Hepatocyte (in vitro differentiated cells): ENCODE measurements at regions not wholly inside any gene's neighbourhood (a gene's known extent, or its start where the extent isn't known, plus 50 kb on each side); places are given as distances from the start of the nearest gene placed in this dataset.
"Not testable (repeated sequence)": the region's sequence is repeated elsewhere in the genome, so short reads cannot be mapped to it uniquely, and the experiment has no call there.

ENCODE experiments used
- DNase-seq: peaks from one replicate; pipeline ENCODE4 v3.0.0-alpha.2; 2016; ENCODE audit warnings: low spot score
- H2AFZ ChIP-seq: fragments of 200-600 bp; sonication (generic); 2 replicates; pipeline ENCODE4 v1.6.0; 2016; ENCODE audit warnings: antibody characterized with exemption, mild to moderate bottlenecking
- H3K27ac ChIP-seq: fragments of 200-600 bp; sonication (generic); 2 replicates; pipeline ENCODE4 v1.5.1; 2016; ENCODE audit warnings: mild to moderate bottlenecking
- H3K27me3 ChIP-seq: fragments of 200-600 bp; sonication (generic); 2 replicates; pipeline ENCODE4 v1.6.1; 2016
- H3K36me3 ChIP-seq: fragments of 200-600 bp; sonication (generic); replicated peaks from 2 replicates; pipeline ENCODE4 v1.5.1; 2016; ENCODE audit warnings: low read depth; ENCODE audit not compliant: insufficient read depth
- H3K4me1 ChIP-seq: fragments of 200-600 bp; sonication (generic); 2 replicates; pipeline ENCODE4 v1.5.1; 2016; ENCODE audit warnings: mild to moderate bottlenecking, moderate library complexity; ENCODE audit not compliant: insufficient read depth
- H3K4me2 ChIP-seq: fragments of 200-600 bp; sonication (generic); 2 replicates; pipeline ENCODE4 v1.6.0; 2016
- H3K4me3 ChIP-seq: fragments of 200-600 bp; sonication (generic); 2 replicates; pipeline ENCODE4 v1.5.1; 2016; ENCODE audit warnings: mild to moderate bottlenecking
- H3K79me2 ChIP-seq: fragments of 200-600 bp; sonication (generic); 2 replicates; pipeline ENCODE4 v1.6.0; 2017; ENCODE audit warnings: mild to moderate bottlenecking
- H3K9me2 ChIP-seq: fragments of 200-600 bp; sonication (generic); replicated peaks from 2 replicates; pipeline ENCODE4 v1.6.0; 2017; ENCODE audit warnings: mild to moderate bottlenecking; ENCODE audit not compliant: insufficient read depth
- H3K9me3 ChIP-seq: fragments of 200-600 bp; sonication (generic); 2 replicates; pipeline ENCODE4 v1.5.1; 2016; ENCODE audit warnings: low read depth, mild to moderate bottlenecking
- H4K20me1 ChIP-seq: fragments of 200-600 bp; sonication (generic); 2 replicates; pipeline ENCODE4 v1.6.0; 2016; ENCODE audit warnings: mild to moderate bottlenecking; ENCODE audit not compliant: insufficient read depth, poor library complexity, severe bottlenecking
- EZH2 ChIP-seq: fragments of 200-600 bp; sonication (generic); IDR thresholded peaks from 2 replicates; pipeline ENCODE4 v1.6.1; 2016; ENCODE audit warnings: antibody characterized with exemption, mild to moderate bottlenecking, borderline replicate concordance
- EZH2phosphoT487 ChIP-seq: fragments of 200-600 bp; sonication (generic); IDR thresholded peaks from one replicate; pipeline ENCODE4 v1.6.1; 2018; ENCODE audit warnings: antibody characterized with exemption, mild to moderate bottlenecking, low read depth, moderate library complexity; ENCODE audit not compliant: unreplicated experiment, severe bottlenecking
- WGBS: methylation state at CpG from one replicate; pipeline ENCODE4 v1.1.6; 2016; ENCODE audit warnings: low lambda C conversion rate; ENCODE audit errors: missing lambda C conversion rate; 5-methylcytosine and 5-hydroxymethylcytosine counted together
- TF ChIP-seq, protein P1 (sequence below): fragments of 200-600 bp; sonication (generic); IDR thresholded peaks from 2 replicates; pipeline ENCODE4 v1.5.1; 2016; ENCODE audit warnings: antibody characterized with exemption, mild to moderate bottlenecking; ENCODE audit not compliant: poor library complexity

DNA sequence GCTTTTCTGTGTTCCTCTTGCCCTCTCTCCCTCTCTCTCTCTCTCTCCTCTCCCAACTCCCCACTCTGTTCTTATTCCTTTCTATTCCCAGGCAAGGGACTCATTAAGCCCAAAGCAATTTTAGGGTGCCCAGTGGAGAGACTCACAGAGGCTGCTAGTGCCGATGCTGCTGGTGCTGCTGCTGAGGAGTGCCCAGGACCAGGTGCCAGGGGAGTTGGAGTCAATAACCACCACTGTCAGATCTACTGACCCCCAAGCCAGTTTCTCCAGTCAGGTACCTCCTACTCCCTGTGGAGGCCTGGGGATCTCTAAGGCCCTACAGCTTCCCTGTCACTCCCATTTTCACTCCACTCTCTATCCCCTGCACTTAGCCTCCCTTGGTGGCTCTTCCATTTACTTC is 54.2 kb upstream of the LAS1L start:
- Histone ChIP-seq H2AFZ (no peak overlapping the region), H3K27me3 (no peaks in the 10 kb centered on the region), H3K9me3 (no peaks in the 10 kb centered on the region), H4K20me1 (no peaks in the 10 kb centered on the region), H3K9me2 (no peaks in the 10 kb centered on the region), H3K4me3 (no peak overlapping the region), H3K4me2 (no peak overlapping the region), H3K36me3 (no peaks in the 10 kb centered on the region), H3K4me1 (no peaks in the 10 kb centered on the region), H3K27ac (peak overlapping the region; percentile 78), H3K79me2 (no peaks in the 10 kb centered on the region)
- no peak for TF ChIP-seq EZH2
- no peak for TF ChIP-seq EZH2phosphoT487
- TF ChIP-seq, protein P1, sequence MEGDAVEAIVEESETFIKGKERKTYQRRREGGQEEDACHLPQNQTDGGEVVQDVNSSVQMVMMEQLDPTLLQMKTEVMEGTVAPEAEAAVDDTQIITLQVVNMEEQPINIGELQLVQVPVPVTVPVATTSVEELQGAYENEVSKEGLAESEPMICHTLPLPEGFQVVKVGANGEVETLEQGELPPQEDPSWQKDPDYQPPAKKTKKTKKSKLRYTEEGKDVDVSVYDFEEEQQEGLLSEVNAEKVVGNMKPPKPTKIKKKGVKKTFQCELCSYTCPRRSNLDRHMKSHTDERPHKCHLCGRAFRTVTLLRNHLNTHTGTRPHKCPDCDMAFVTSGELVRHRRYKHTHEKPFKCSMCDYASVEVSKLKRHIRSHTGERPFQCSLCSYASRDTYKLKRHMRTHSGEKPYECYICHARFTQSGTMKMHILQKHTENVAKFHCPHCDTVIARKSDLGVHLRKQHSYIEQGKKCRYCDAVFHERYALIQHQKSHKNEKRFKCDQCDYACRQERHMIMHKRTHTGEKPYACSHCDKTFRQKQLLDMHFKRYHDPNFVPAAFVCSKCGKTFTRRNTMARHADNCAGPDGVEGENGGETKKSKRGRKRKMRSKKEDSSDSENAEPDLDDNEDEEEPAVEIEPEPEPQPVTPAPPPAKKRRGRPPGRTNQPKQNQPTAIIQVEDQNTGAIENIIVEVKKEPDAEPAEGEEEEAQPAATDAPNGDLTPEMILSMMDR: no peak
- WGBS: 90% methylated on average over 1 of the region's 1 CpG
- no peak for DNase-seq

DNA sequence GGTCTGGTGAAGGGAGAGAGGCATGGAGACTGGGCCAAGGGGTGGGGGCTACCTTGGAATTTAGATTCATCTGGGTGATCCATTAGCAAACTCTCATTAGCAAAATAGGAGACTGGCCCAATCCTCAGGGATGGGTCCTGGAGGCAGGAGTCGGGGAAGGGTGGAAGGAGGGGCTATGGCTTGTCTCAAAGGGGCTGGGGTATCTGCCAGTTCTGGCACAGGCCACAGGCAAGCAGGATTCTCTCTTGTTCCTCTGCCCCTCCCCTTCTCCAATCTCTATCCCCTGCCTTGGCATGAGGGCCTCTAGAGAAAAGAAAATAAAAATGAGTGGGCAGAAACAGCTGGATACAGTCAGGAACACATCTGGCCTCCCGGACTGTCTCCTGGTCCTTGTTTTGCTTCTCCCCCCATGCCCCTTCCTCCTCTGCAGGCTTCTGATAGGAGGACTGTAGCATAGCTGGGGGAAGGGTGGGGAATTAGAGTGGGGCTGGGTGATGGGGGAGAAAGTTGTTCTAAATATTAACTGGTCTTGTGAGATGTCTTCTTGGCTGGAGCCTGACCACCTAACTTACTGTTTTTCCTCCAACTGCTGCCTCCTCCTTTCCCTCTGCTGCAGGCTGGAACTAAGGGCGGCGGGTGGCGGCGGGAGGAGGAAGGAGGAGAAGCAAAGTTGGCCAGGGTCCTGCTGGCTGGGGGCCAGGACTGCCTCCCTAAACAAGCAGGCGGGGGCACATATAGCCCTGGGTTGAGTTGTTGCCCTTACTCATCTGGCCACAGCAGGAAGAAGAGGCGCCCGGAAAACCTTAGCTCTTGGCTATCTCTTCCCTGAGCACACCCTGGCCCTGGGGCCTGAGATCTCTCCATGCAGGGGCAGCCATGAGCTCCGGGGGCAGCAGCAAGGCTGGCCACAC is 53.3 kb upstream of the LAS1L start:
- Histone ChIP-seq H3K4me3 (no peak overlapping the region), H4K20me1 (no peaks in the 10 kb centered on the region), H3K27me3 (no peaks in the 10 kb centered on the region), H3K4me1 (no peaks in the 10 kb centered on the region), H3K36me3 (no peaks in the 10 kb centered on the region), H3K27ac (peak overlapping the region; percentile 78), H3K79me2 (no peaks in the 10 kb centered on the region), H2AFZ (no peak overlapping the region), H3K9me2 (no peaks in the 10 kb centered on the region), H3K9me3 (no peaks in the 10 kb centered on the region), H3K4me2 (peak overlapping the region; percentile 53)
- DNase-seq: peak; percentile 58
- 68% methylated on average over 10 of the region's 10 CpGs for WGBS
- TF ChIP-seq, protein P1: no peak
- TF ChIP-seq EZH2: no peak
- no peak for TF ChIP-seq EZH2phosphoT487

DNA sequence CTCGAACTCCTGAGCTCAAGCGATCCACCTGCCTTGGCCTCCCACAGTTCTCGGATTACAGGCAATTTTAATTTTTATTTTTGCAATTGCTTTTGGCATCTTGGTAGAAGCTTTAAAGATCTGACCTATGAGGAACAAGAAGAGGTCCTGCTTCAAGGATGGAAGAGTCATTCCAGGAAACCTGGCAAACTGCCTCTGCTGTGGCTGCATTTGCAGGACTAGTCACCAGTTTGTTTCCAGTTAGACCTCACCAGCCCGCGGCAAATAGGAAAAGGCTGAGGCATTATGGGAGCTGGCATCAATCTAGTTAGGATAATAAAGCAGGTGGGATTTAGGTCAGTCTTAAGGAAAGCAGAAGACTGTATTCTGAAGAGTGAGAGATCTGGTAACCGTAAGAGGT is 51.9 kb upstream of the LAS1L start:
- no peak overlapping the region for H3K4me3 ChIP-seq
- H3K27me3 ChIP-seq: no peaks in the 10 kb centered on the region
- H2AFZ ChIP-seq: no peak overlapping the region
- 92% methylated on average over 6 of the region's 6 CpGs for WGBS
- DNase-seq: no peak
- no peaks in the 10 kb centered on the region for H4K20me1 ChIP-seq
- H3K9me3 ChIP-seq: no peaks in the 10 kb centered on the region
- no peaks in the 10 kb centered on the region for H3K79me2 ChIP-seq
- H3K36me3 ChIP-seq: no peaks in the 10 kb centered on the region
- H3K4me2 ChIP-seq: no peak overlapping the region
- H3K27ac ChIP-seq: no peak overlapping the region
- H3K4me1 ChIP-seq: no peaks in the 10 kb centered on the region
- TF ChIP-seq EZH2phosphoT487: no peak
- TF ChIP-seq, protein P1: no peak
- no peak for TF ChIP-seq EZH2
- H3K9me2 ChIP-seq: no peaks in the 10 kb centered on the region

DNA sequence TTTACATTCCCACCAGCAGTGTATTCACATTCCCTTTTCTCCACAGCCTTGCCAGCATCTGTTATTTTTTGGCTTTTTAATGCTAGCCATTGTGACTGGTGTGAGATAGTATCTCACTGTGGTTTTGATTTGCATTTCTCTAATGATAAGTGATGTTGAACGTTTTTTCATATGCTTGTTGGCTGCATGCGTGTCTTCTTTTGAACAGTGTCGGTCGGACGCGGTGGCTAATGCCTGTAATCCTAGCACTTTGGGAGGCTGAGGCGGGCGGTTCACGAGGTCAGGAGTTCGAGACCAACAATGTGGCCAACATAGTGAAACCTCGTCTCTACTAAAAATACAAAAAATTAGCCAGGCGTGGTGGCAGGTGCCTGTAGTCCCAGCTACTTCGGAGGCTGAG is 50.6 kb upstream of the LAS1L start:
- 84% methylated on average over 13 of the region's 13 CpGs for WGBS
- not testable (repeated sequence) for H3K4me1 ChIP-seq, H3K9me3 ChIP-seq, DNase-seq, H3K27me3 ChIP-seq, H3K4me3 ChIP-seq, H3K36me3 ChIP-seq, H2AFZ ChIP-seq, H4K20me1 ChIP-seq, H3K9me2 ChIP-seq, H3K79me2 ChIP-seq, H3K4me2 ChIP-seq, H3K27ac ChIP-seq
